ENCODE measurements at regions not wholly inside any gene's neighbourhood (a gene's known extent, or its start where the extent isn't known, plus 50 kb on each side); places are given as distances from the start of the nearest gene placed in this dataset.

DNA sequence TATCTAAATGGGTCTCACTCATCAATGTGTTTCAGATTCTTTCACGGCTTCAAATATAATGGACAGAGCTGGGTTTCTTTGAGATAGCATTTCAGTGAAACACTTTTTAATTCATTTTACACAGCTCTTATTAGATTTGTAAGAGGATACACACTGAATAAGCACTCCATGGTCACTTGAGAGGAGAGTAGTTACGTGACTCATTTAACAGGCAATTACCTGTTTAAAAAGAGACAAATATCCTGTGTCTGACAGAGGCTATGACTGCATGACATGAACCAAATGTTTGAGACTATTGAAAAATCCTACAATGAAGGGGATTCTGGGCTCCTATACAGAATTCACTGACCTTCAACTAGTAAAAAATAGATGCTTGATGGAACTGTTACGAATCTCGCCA is 786.9 kb downstream of the EPHA4 start:
- TF ChIP-seq ZNF263 (CRISPR knock-in tag; IDR thresholded peaks at IDR 0.05; ENCODE audit: borderline replicate concordance) (no peak), PURB (CRISPR knock-in tag; IDR thresholded peaks at IDR 0.05; ENCODE audit: low read depth) (no peak), CBX3 (IDR thresholded peaks at IDR 0.05; ENCODE audit: borderline replicate concordance in 1 of 2, low read length in 2 of 2) (no peak), SPI1 (IDR thresholded peaks at IDR 0.05; ENCODE audit: borderline replicate concordance, low read depth, low read length) (no peak), HINFP (tag; conservative IDR thresholded peaks at IDR 0.05; ENCODE audit: low read depth) (no peak), HDAC8 (tag; IDR thresholded peaks at IDR 0.05) (no peak)
- TF ChIP-seq, protein P1, sequence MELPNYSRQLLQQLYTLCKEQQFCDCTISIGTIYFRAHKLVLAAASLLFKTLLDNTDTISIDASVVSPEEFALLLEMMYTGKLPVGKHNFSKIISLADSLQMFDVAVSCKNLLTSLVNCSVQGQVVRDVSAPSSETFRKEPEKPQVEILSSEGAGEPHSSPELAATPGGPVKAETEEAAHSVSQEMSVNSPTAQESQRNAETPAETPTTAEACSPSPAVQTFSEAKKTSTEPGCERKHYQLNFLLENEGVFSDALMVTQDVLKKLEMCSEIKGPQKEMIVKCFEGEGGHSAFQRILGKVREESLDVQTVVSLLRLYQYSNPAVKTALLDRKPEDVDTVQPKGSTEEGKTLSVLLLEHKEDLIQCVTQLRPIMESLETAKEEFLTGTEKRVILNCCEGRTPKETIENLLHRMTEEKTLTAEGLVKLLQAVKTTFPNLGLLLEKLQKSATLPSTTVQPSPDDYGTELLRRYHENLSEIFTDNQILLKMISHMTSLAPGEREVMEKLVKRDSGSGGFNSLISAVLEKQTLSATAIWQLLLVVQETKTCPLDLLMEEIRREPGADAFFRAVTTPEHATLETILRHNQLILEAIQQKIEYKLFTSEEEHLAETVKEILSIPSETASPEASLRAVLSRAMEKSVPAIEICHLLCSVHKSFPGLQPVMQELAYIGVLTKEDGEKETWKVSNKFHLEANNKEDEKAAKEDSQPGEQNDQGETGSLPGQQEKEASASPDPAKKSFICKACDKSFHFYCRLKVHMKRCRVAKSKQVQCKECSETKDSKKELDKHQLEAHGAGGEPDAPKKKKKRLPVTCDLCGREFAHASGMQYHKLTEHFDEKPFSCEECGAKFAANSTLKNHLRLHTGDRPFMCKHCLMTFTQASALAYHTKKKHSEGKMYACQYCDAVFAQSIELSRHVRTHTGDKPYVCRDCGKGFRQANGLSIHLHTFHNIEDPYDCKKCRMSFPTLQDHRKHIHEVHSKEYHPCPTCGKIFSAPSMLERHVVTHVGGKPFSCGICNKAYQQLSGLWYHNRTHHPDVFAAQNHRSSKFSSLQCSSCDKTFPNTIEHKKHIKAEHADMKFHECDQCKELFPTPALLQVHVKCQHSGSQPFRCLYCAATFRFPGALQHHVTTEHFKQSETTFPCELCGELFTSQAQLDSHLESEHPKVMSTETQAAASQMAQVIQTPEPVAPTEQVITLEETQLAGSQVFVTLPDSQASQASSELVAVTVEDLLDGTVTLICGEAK (IDR thresholded peaks at IDR 0.05), result no peak
- TF ChIP-seq, protein P1 (CRISPR knock-in tag; IDR thresholded peaks at IDR 0.05), result no peak

All from K562 (cell line).